CD14-positive monocyte (primary cell): ENCODE measurements at regions not wholly inside any gene's neighbourhood (a gene's known extent, or its start where the extent isn't known, plus 50 kb on each side); places are given as distances from the start of the nearest gene placed in this dataset.
"Not testable (repeated sequence)": the region's sequence is repeated elsewhere in the genome, so short reads cannot be mapped to it uniquely, and the experiment has no call there.

Experiments used
- DNase-seq, 3 donors: peaks; one replicate each; pipeline ENCODE4 v3.0.0-alpha.2; 2011 to 2022
- H2AFZ ChIP-seq: 2 replicates; pipeline ENCODE4 v1.6.0; 2012; ENCODE audit warnings: mild to moderate bottlenecking, low read depth, low read length, inconsistent platforms; ENCODE audit not compliant: insufficient read depth, poor library complexity, severe bottlenecking
- H3K27ac ChIP-seq, 2 donors: 1 replicate in 1 of 2; 2 replicates in 1 of 2; pipeline ENCODE4 v1.5.1; 2012 to 2013; ENCODE audit warnings: low read length in 2 of 2, control low read depth in 1 of 2, inconsistent platforms in 1 of 2, low read depth in 1 of 2, mild to moderate bottlenecking in 1 of 2
- H3K27me3 ChIP-seq, 2 donors: one replicate each; pipeline versions ENCODE4 v1.6.0 to v1.6.1; 2011 to 2013; ENCODE audit warnings: low read length in 2 of 2; ENCODE audit not compliant: control insufficient read depth in 2 of 2, insufficient read depth in 2 of 2
- H3K36me3 ChIP-seq, 2 donors: replicated peaks in 1 of 2; 1 replicate in 1 of 2; 2 replicates in 1 of 2; pipeline versions ENCODE4 v1.5.1 to v1.6.1; 2012 to 2013; ENCODE audit warnings: low read length in 2 of 2, control low read depth in 1 of 2, inconsistent platforms in 1 of 2, mild to moderate bottlenecking in 1 of 2; ENCODE audit not compliant: insufficient read depth in 2 of 2, control insufficient read depth in 1 of 2
- H3K4me1 ChIP-seq, 2 donors: 1 replicate in 1 of 2; 2 replicates in 1 of 2; pipeline versions ENCODE4 v1.5.1 to v1.6.1; 2012 to 2013; ENCODE audit warnings: low read length in 2 of 2, control low read depth in 1 of 2, inconsistent platforms in 1 of 2, mild to moderate bottlenecking in 1 of 2, moderate library complexity in 1 of 2; ENCODE audit not compliant: insufficient read depth in 2 of 2, control insufficient read depth in 1 of 2
- H3K4me2 ChIP-seq: replicated peaks from 2 replicates; pipeline ENCODE3; 2012; ENCODE audit warnings: low read length, moderate library complexity, mild to moderate bottlenecking; ENCODE audit not compliant: poor library complexity, severe bottlenecking; ENCODE audit errors: extremely low read depth
- H3K4me3 ChIP-seq, 3 experiments: fragments of 200-600 bp in 1 of 3; sonication (generic) in 1 of 3; replicated peaks in 1 of 3; 1 replicate in 2 of 3; 2 replicates in 1 of 3; pipeline ENCODE4 v1.5.1; 2011 to 2013; ENCODE audit warnings: low read length in 3 of 3, mild to moderate bottlenecking in 3 of 3, control low read depth in 2 of 3, low read depth in 2 of 3, inconsistent platforms in 1 of 3, moderate library complexity in 1 of 3
- H3K79me2 ChIP-seq: 2 replicates; pipeline ENCODE4 v1.6.0; 2012; ENCODE audit warnings: mild to moderate bottlenecking, control low read depth, inconsistent platforms, low read length, moderate library complexity; ENCODE audit not compliant: insufficient read depth
- H3K9ac ChIP-seq: 2 replicates; pipeline ENCODE4 v1.6.0; 2017; ENCODE audit warnings: low read length, mild to moderate bottlenecking; ENCODE audit not compliant: insufficient read depth, poor library complexity, severe bottlenecking
- H3K9me3 ChIP-seq, 2 donors: replicated peaks in 1 of 2; 1 replicate in 1 of 2; 2 replicates in 1 of 2; pipeline versions ENCODE4 v1.5.1 to v1.6.1; 2012 to 2013; ENCODE audit warnings: low read length in 2 of 2, control low read depth in 1 of 2; ENCODE audit not compliant: control insufficient read depth in 1 of 2, insufficient read depth in 1 of 2
- H4K20me1 ChIP-seq: 2 replicates; pipeline ENCODE4 v1.6.0; 2012; ENCODE audit warnings: mild to moderate bottlenecking, low read length, control low read depth, moderate library complexity; ENCODE audit not compliant: insufficient read depth
- H3K27ac Mint-ChIP-seq, 7 donors: one replicate each; pipeline ENCODE4 v1.8.0; 2020; ENCODE audit warnings: mild to moderate bottlenecking in 7 of 7, mixed read lengths in 7 of 7, moderate library complexity in 6 of 7, inconsistent platforms in 2 of 7
- H3K27me3 Mint-ChIP-seq, 3 donors: one replicate each; pipeline ENCODE4 v1.8.0; 2021 to 2022; ENCODE audit warnings: low read depth in 3 of 3, mild to moderate bottlenecking in 3 of 3, mixed read lengths in 3 of 3, moderate library complexity in 3 of 3, inconsistent platforms in 1 of 3
- H3K36me3 Mint-ChIP-seq, 2 donors: one replicate each; pipeline ENCODE4 v1.8.0; 2020; ENCODE audit warnings: mixed read lengths in 2 of 2, inconsistent platforms in 1 of 2, mild to moderate bottlenecking in 1 of 2
- H3K4me1 Mint-ChIP-seq: one replicate; pipeline ENCODE4 v1.8.0; 2020; ENCODE audit warnings: mild to moderate bottlenecking, mixed read lengths
- H3K4me3 Mint-ChIP-seq, 2 donors: one replicate each; pipeline ENCODE4 v1.8.0; 2020; ENCODE audit warnings: mild to moderate bottlenecking in 2 of 2, mixed read lengths in 2 of 2, moderate library complexity in 1 of 2
- H3K9me3 Mint-ChIP-seq, 7 donors: one replicate each; pipeline ENCODE4 v1.8.0; 2020 to 2022; ENCODE audit warnings: mixed read lengths in 7 of 7, mild to moderate bottlenecking in 6 of 7, moderate library complexity in 6 of 7, inconsistent platforms in 2 of 7
- CTCF ChIP-seq: fragments of 200-600 bp; IDR thresholded peaks from one replicate; pipeline ENCODE4 v1.8.0; 2022; ENCODE audit warnings: antibody characterized with exemption, mild to moderate bottlenecking
- WGBS: methylation state at CpG from one replicate; pipeline ENCODE4 v1.1.5; 2013; ENCODE audit warnings: missing lambda C conversion rate; ENCODE audit not compliant: insufficient coverage; 5-methylcytosine and 5-hydroxymethylcytosine counted together
- intact Hi-C, 2 donors: fragments of 100-400 bp; cut with micrococcal nuclease; formaldehyde crosslinking; loops; one replicate each; pipeline versions ENCODE4 v1.15.0 to v1.15.1; 2023

- DNase-seq = no peak
- no peaks in the 10 kb centered on the region for H3K9me3 ChIP-seq
- no peak overlapping the region for H3K4me3 ChIP-seq
- no peak overlapping the region for H3K4me2 ChIP-seq
- no peaks in the 10 kb centered on the region for H3K79me2 ChIP-seq
- no peaks in the 10 kb centered on the region for H3K27me3 ChIP-seq
- WGBS = no CpG with 5 or more reads among the region's 4 CpGs
- H3K9ac ChIP-seq = no peak overlapping the region
- no peaks in the 10 kb centered on the region for H3K36me3 ChIP-seq
- no peak for TF ChIP-seq CTCF
- H2AFZ ChIP-seq = no peak overlapping the region
- no peaks in the 10 kb centered on the region for H3K4me1 ChIP-seq
- Mint-ChIP-seq H3K36me3 (no peaks in the 10 kb centered on the region), H3K4me1 (no peaks in the 10 kb centered on the region), H3K4me3 (no peak overlapping the region), H3K9me3 (no peaks in the 10 kb centered on the region), H3K27ac (no peak overlapping the region), H3K27me3 (peaks cover 0 to 4% (median 2%) of the 10 kb centered on the region in 3 donors)
- no peaks in the 10 kb centered on the region for H4K20me1 ChIP-seq
- H3K27ac ChIP-seq = no peak overlapping the region
- intact Hi-C loops = no loop called here
These were observed 155.6 kb upstream of the CXCL13 start for GRCh38 chr4:77450006-77450405.

- H3K79me2 ChIP-seq = no peaks in the 10 kb centered on the region
- no peak for TF ChIP-seq CTCF
- DNase-seq = no peak
- no peaks in the 10 kb centered on the region for H3K27me3 ChIP-seq
- H3K27ac ChIP-seq = no peak overlapping the region
- WGBS = no CpG with 5 or more reads among the region's 1 CpG
- no peak overlapping the region for H3K9ac ChIP-seq
- no peaks in the 10 kb centered on the region for H3K4me1 Mint-ChIP-seq
- H3K27me3 Mint-ChIP-seq = peaks cover 0 to 4% (median 0%) of the 10 kb centered on the region in 3 donors
- intact Hi-C loops = no loop called here
- H3K4me2 ChIP-seq = no peak overlapping the region
- H3K9me3 ChIP-seq = no peaks in the 10 kb centered on the region
- no peak overlapping the region for H3K4me3 ChIP-seq
- no peak overlapping the region for H3K27ac Mint-ChIP-seq
- peaks cover 0 to 4% (median 0%) of the 10 kb centered on the region in 7 donors for H3K9me3 Mint-ChIP-seq
- H3K36me3 Mint-ChIP-seq = no peaks in the 10 kb centered on the region
- no peak overlapping the region for H2AFZ ChIP-seq
- H3K4me3 Mint-ChIP-seq = no peak overlapping the region
- no peaks in the 10 kb centered on the region for H4K20me1 ChIP-seq
- H3K36me3 ChIP-seq = no peaks in the 10 kb centered on the region
- no peaks in the 10 kb centered on the region for H3K4me1 ChIP-seq
These were observed 154.1 kb upstream of the CXCL13 start for GRCh38 chr4:77451530-77451929.

- H3K4me2 ChIP-seq, H3K9me3 ChIP-seq, H3K4me1 ChIP-seq, H3K27ac Mint-ChIP-seq, intact Hi-C loops, H3K36me3 ChIP-seq, DNase-seq, H4K20me1 ChIP-seq, H3K79me2 ChIP-seq, H3K9me3 Mint-ChIP-seq, H3K4me3 ChIP-seq, H3K27me3 Mint-ChIP-seq, H3K27me3 ChIP-seq, H3K4me1 Mint-ChIP-seq, H2AFZ ChIP-seq, H3K9ac ChIP-seq, H3K4me3 Mint-ChIP-seq, H3K27ac ChIP-seq, H3K36me3 Mint-ChIP-seq: not testable (repeated sequence)
- WGBS = no CpG with 5 or more reads among the region's 5 CpGs
These were observed 153.5 kb upstream of the CXCL13 start for GRCh38 chr4:77452117-77452516.
